Cardiac muscle cell (in vitro differentiated cells and primary cell): ENCODE measurements at regions not wholly inside any gene's neighbourhood (a gene's known extent, or its start where the extent isn't known, plus 50 kb on each side); places are given as distances from the start of the nearest gene placed in this dataset.

Source experiments
- DNase-seq, 2 donors: peaks; one replicate each; pipeline versions ENCODE4 v3.0.0 to v3.0.0-alpha.2; 2010 to 2017; ENCODE audit warnings: low read depth in 1 of 2, low spot score in 1 of 2
- H3K27ac ChIP-seq: fragments of 200-600 bp; sonication (generic); 2 replicates; pipeline ENCODE4 v1.5.1; 2016
- H3K27me3 ChIP-seq: fragments of 200-600 bp; sonication (generic); 2 replicates; pipeline ENCODE4 v1.6.0; 2016; ENCODE audit warnings: control low read depth
- H3K36me3 ChIP-seq: fragments of 200-600 bp; sonication (generic); 2 replicates; pipeline ENCODE4 v1.5.1; 2016; ENCODE audit warnings: control low read depth
- H3K4me1 ChIP-seq: fragments of 200-600 bp; sonication (generic); 2 replicates; pipeline ENCODE4 v1.8.1; 2017; ENCODE audit warnings: low read depth, mild to moderate bottlenecking, mixed run types
- H3K4me3 ChIP-seq: fragments of 200-600 bp; sonication (generic); 2 replicates; pipeline ENCODE4 v1.5.1; 2016; ENCODE audit warnings: mild to moderate bottlenecking
- H3K9me3 ChIP-seq: fragments of 200-600 bp; sonication (generic); 2 replicates; pipeline ENCODE4 v1.5.1; 2017; ENCODE audit warnings: low read depth, mild to moderate bottlenecking, control low read depth
- TF ChIP-seq, protein P1 (sequence below): IDR thresholded peaks from 2 replicates; pipeline ENCODE4 v1.5.1; 2012; ENCODE audit warnings: low read depth, mild to moderate bottlenecking, low read length

DNA sequence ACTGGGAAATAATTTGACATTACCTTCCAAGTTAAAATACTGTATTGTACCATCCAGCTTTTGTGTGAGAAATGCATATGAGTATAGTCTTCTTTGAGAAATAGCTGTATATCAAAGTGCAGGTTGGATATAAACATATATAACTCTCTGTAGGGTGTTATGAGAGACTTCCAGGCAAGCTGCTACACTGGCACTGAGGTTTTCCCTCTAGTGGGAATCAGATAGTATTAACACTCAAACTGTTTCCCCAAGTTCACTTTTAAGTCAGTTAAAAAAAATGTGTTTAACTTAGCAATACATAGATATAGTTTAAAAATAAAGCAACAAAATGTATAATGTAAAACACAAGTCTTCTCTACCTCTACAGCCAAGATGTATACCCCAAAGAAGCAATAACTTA is 368.4 kb upstream of the SLC8A1 start:
- TF ChIP-seq, protein P1, sequence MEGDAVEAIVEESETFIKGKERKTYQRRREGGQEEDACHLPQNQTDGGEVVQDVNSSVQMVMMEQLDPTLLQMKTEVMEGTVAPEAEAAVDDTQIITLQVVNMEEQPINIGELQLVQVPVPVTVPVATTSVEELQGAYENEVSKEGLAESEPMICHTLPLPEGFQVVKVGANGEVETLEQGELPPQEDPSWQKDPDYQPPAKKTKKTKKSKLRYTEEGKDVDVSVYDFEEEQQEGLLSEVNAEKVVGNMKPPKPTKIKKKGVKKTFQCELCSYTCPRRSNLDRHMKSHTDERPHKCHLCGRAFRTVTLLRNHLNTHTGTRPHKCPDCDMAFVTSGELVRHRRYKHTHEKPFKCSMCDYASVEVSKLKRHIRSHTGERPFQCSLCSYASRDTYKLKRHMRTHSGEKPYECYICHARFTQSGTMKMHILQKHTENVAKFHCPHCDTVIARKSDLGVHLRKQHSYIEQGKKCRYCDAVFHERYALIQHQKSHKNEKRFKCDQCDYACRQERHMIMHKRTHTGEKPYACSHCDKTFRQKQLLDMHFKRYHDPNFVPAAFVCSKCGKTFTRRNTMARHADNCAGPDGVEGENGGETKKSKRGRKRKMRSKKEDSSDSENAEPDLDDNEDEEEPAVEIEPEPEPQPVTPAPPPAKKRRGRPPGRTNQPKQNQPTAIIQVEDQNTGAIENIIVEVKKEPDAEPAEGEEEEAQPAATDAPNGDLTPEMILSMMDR: no peak
- no peak overlapping the region for H3K27ac ChIP-seq

GRCh38 chr2:40823478-40823877 is 371.6 kb upstream of the SLC8A1 start:
- no peaks in the 10 kb centered on the region for H3K27me3 ChIP-seq
- TF ChIP-seq, protein P1: no peak
- DNase-seq: no peak

More for the DNA sequence above, 368.4 kb upstream of the SLC8A1 start:
- DNase-seq: no peak
- H3K27me3 ChIP-seq: no peaks in the 10 kb centered on the region
- peaks cover 7% of the 10 kb centered on the region for H3K4me1 ChIP-seq
- H3K36me3 ChIP-seq: no peaks in the 10 kb centered on the region
- H3K4me3 ChIP-seq: no peak overlapping the region
- no peaks in the 10 kb centered on the region for H3K9me3 ChIP-seq

GRCh38 chr2:40824278-40824677 is 372.4 kb upstream of the SLC8A1 start:
- no peak for DNase-seq
- Histone ChIP-seq H3K9me3 (no peaks in the 10 kb centered on the region), H3K27ac (no peak overlapping the region), H3K27me3 (no peaks in the 10 kb centered on the region), H3K36me3 (no peaks in the 10 kb centered on the region), H3K4me1 (peaks cover 5% of the 10 kb centered on the region), H3K4me3 (no peak overlapping the region)
- TF ChIP-seq, protein P1: no peak

More at GRCh38 chr2:40823478-40823877, 371.6 kb upstream of the SLC8A1 start:
- Histone ChIP-seq H3K4me1 (peaks cover 3% of the 10 kb centered on the region), H3K27ac (no peak overlapping the region), H3K9me3 (no peaks in the 10 kb centered on the region), H3K4me3 (no peak overlapping the region), H3K36me3 (no peaks in the 10 kb centered on the region)

- DNase-seq: no peak
- no peak overlapping the region for H3K27ac ChIP-seq
Observed at GRCh38 chr2:40827392-40827791, 375.5 kb upstream of the SLC8A1 start.

GRCh38 chr2:40831321-40831873 is 379.5 kb upstream of the SLC8A1 start:
- peaks cover 5% of the 10 kb centered on the region for H3K4me1 ChIP-seq
- no peak overlapping the region for H3K27ac ChIP-seq
- H3K36me3 ChIP-seq: no peaks in the 10 kb centered on the region
- TF ChIP-seq, protein P1: no peak
- no peak for DNase-seq
- no peak overlapping the region for H3K4me3 ChIP-seq
- H3K9me3 ChIP-seq: no peaks in the 10 kb centered on the region
- H3K27me3 ChIP-seq: no peaks in the 10 kb centered on the region

More at GRCh38 chr2:40827392-40827791, 375.5 kb upstream of the SLC8A1 start:
- Histone ChIP-seq H3K4me1 (peaks cover 5% of the 10 kb centered on the region), H3K9me3 (no peaks in the 10 kb centered on the region), H3K36me3 (no peaks in the 10 kb centered on the region), H3K27me3 (no peaks in the 10 kb centered on the region), H3K4me3 (no peak overlapping the region)
- TF ChIP-seq, protein P1: no peak
